GM12874 (cell line): ENCODE measurements at regions not wholly inside any gene's neighbourhood (a gene's known extent, or its start where the extent isn't known, plus 50 kb on each side); places are given as distances from the start of the nearest gene placed in this dataset.

Experiments
- TF ChIP-seq, protein P1 (sequence below): IDR thresholded peaks from 2 replicates; pipeline ENCODE4 v1.5.1; 2011; ENCODE audit warnings: low read depth, mild to moderate bottlenecking, control low read depth, low read length, moderate library complexity; ENCODE audit not compliant: insufficient read depth

DNA sequence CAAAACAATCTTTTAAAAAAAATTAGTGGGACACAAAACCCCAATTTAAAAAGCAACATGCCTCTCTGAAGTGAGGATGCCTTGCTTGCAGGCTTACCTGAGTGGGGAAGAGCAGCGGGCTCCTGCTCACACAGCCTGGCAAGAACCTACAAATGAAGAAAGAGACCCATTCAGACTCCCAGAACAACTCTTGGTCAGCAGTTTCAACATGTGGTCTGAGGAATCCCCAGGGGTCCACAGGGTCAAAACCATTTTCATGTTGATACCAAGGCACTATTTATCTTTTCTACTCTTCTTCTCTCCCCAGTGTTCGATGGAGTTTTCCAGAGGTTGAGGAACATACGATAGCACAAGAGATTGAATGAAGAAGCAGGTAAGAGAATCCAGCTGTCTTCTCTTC lies 55.9 kb downstream of the SIPA1L2 start:
- TF ChIP-seq, protein P1, sequence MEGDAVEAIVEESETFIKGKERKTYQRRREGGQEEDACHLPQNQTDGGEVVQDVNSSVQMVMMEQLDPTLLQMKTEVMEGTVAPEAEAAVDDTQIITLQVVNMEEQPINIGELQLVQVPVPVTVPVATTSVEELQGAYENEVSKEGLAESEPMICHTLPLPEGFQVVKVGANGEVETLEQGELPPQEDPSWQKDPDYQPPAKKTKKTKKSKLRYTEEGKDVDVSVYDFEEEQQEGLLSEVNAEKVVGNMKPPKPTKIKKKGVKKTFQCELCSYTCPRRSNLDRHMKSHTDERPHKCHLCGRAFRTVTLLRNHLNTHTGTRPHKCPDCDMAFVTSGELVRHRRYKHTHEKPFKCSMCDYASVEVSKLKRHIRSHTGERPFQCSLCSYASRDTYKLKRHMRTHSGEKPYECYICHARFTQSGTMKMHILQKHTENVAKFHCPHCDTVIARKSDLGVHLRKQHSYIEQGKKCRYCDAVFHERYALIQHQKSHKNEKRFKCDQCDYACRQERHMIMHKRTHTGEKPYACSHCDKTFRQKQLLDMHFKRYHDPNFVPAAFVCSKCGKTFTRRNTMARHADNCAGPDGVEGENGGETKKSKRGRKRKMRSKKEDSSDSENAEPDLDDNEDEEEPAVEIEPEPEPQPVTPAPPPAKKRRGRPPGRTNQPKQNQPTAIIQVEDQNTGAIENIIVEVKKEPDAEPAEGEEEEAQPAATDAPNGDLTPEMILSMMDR, result no peak

DNA sequence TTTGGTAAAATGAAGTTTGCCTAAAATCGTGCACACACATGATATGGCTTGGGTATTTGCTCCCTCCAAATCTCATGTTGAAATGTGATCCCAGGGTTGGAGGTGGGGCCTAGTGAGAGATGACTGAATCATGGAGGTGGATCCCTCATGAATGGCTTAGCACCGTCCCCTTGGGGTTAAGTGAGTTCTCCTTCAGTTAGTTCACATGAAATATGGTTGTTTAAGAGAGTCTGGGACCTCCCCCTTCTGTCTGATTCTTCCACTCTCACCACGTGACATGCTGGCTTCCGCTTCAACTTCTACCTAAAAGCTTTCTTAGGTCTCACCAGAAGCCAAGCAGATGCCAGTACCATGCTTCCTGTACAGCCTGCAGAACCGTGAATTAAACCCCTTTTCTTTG lies 58.4 kb downstream of the SIPA1L2 start:
- TF ChIP-seq, protein P1, result no peak

DNA sequence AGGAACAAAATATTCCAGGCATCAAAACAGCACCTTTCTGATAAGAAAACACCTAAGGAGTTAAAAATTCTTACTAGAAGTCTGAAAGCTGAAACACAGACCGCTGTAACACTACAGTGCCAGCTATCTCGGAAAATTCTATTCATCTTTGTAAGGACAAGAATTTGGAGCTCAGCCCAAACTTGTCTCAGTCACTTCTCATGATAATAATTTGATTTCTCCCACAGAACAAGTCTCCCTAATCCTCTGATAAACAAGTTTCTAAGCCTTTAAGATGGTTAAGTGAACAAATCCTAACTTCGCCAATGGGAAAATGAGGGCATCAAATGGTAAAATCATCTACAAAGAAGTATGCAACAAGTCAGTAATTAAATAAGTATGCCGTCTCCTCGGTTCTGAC lies 59.9 kb downstream of the SIPA1L2 start:
- TF ChIP-seq, protein P1, result no peak

DNA sequence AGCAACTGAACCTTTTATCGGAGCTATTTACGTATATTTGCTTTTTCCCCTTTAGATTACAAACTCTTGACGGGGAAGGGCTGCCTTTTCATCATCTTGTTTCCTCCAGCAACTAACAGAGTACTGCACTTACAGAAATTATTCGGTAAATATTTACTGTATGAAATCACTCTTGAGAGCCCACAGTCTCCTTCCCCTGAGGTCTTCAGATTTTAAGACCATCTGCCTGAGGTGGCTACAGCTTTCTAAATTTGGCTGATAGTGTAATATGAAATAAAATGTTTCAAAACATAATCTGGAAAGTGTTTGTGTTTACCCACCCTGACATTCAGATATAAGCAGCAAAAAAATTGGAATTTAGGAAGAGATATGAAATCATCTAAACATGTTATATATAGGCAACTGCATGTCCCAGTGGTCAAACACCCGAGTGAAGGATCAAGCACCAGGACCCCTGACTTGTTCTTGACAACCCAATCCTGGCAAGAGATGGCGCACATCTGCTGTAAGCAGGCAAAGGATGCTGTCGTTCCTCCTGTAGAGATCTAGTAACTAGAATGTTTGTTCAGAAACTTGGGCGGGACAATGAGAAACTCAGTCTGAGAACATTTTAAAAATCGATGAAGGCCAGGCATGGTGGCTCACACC lies 60.9 kb downstream of the SIPA1L2 start:
- TF ChIP-seq, protein P1, result no peak

DNA sequence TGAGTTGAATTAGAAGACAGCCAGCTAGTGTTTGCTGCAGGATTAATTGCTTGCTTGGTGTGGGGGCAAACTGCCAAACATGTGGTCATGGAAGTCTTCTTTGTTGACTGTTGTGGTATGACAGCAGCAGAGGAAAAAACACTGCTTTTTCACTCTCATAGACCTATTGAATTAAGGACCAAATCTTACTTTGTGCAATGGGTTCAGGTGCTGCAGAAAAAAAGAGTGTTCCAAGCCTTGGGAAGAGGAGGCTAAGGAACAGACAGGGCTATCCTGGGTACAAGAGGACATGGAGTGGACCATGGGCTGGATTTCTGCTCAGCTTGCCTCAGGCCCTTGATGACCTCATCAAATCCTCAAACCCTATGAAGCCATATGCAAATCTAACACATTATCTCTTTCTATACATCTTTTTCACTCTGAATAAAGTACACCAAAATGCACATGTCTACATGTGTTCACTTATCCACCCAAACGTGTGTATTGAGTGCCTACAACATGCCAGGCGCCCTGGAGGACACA lies 61.5 kb downstream of the SIPA1L2 start:
- TF ChIP-seq, protein P1, result no peak

DNA sequence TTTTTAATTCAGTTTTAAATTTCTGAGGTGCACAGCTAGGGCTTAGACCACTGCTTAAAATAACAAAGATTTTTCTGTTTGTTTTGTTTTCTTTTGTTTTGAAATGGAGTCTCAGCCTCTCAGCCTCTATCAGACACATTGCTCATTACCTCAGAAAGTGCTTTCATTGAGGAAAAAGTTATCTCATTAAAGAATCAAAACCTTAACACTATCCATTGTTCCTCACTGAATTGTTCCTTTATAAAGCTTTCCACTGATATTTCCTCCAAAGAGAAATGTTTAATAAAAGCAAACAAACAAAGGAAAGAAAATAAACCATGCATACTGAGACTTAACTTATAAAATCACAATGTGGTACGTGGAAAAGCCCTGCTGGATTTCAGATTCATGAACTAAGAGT lies 63.8 kb downstream of the SIPA1L2 start:
- TF ChIP-seq, protein P1, result no peak

DNA sequence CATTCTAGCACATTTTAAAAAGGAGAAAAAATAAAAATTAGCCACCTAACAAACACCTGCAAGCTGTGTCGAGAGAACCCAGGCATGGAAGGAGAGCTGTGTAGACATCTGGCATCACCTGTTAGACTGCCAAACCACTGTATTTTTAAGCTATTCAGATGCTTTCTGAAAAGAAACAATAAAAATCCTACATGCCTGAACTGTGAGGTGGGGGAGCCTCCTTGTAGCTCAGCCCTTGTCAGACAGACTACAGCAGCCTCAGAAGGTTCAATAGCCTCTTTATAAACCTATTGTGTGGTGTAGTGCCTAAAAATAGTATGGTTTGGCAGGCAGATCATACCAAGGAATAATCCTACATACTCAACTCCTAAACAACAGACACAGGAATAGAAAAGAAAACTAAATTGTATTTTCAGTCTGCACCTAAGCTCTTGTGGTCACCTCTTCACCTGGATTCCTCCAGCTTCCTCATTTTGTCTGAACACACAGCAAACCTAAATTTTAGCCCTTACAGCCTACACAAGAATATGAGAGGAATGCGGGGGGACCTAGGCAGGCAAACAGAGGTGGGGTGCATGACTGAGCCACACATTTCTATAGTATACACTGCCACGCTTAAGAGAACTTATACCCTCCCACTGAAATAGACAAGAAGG lies 67.0 kb downstream of the SIPA1L2 start:
- TF ChIP-seq, protein P1, result no peak
